Testis (tissue), 2 donors: ENCODE measurements at regions not wholly inside any gene's neighbourhood (a gene's known extent, or its start where the extent isn't known, plus 50 kb on each side); places are given as distances from the start of the nearest gene placed in this dataset.

ENCODE experiments used
- POLR2A ChIP-seq: fragments of 450-650 bp; IDR thresholded peaks from one replicate; pipeline ENCODE4 v1.6.1; 2017; ENCODE audit warnings: antibody characterized with exemption, mild to moderate bottlenecking, moderate library complexity
- TF ChIP-seq, protein P1 (sequence below), 3 experiments: fragments of 450-650 bp in 2 of 3; fragments of 200-600 bp in 1 of 3; sonication (generic) in 1 of 3; IDR thresholded peaks; one replicate each; pipeline ENCODE4 v1.5.1; 2016 to 2019; ENCODE audit warnings: antibody characterized with exemption in 3 of 3, mild to moderate bottlenecking in 2 of 3, moderate library complexity in 1 of 3

DNA sequence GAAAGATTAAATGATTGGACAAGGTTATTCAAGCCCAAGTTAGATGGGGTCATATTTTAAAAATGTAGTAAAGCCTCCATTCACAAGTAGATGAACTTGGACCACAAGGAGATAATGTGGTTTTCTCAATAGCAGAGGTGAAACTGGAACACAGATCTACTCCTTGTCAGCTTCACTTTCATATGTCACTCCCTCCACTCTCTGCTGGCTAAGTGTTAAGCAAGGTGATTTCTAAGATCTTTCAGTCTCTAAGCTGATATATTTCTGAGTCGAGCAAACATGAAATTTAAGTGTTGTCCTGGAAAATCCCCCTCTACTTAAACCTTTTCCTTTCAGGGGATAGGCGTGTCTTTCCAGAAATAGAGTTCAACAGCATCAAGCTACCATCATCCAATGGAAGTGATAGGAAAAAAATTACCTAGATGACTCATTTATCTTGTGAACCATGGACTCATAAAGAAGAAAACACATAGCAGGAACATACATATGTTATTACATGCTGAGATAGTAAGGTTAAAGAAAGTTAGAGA, 275.0 kb downstream of the PTEN start:
- TF ChIP-seq POLR2A = no peak
- TF ChIP-seq, protein P1, sequence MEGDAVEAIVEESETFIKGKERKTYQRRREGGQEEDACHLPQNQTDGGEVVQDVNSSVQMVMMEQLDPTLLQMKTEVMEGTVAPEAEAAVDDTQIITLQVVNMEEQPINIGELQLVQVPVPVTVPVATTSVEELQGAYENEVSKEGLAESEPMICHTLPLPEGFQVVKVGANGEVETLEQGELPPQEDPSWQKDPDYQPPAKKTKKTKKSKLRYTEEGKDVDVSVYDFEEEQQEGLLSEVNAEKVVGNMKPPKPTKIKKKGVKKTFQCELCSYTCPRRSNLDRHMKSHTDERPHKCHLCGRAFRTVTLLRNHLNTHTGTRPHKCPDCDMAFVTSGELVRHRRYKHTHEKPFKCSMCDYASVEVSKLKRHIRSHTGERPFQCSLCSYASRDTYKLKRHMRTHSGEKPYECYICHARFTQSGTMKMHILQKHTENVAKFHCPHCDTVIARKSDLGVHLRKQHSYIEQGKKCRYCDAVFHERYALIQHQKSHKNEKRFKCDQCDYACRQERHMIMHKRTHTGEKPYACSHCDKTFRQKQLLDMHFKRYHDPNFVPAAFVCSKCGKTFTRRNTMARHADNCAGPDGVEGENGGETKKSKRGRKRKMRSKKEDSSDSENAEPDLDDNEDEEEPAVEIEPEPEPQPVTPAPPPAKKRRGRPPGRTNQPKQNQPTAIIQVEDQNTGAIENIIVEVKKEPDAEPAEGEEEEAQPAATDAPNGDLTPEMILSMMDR (IDR thresholded peaks at IDR 0.05) = no peak
